Dermis blood vessel endothelial cell (primary cell): ENCODE measurements at regions not wholly inside any gene's neighbourhood (a gene's known extent, or its start where the extent isn't known, plus 50 kb on each side); places are given as distances from the start of the nearest gene placed in this dataset.
A peak's percentile ranks its signal among the peaks of the same experiment; 100 is the strongest.

ENCODE experiments used
- DNase-seq: peaks from one replicate; pipeline ENCODE4 v3.0.0; 2010

DNA sequence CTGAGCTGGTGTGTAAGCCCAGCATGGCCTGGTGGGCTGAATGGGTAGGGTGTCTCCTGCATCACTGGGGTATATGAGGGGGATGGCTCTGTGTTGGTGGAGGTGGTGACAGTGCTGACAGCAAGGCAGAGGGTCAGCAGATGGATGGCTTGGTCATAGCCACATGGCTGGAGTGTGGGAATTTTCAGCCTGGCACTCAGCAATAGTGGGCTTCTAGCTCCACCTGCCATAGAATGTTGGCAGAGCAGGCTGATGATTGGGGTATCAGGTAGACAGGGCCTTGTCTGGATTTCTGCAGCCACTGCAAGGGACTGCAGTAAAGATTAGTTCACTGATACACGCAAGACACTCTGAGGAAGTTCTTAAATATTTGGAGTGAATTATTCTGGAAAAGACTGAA, 137.5 kb upstream of the BACH2 start:
- DNase-seq, result peak; percentile 3

DNA sequence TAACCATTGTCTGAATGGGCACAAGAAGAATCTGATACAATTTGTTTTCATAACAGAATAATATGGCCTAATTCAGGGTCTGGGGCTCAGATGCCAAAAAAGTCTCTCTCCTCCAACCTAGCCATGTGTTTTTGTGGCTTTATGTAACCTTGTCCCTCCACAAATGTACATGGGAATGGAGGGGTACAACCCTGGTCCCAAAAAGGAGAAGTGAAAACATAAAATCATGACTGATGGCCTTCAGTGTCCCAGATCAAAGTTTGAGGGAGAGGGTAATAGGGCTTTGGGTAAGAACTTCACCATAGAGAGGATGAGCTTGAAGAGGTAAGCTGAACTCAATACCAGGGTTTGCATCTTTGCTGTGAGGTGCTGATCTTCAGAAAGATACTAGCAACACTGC, 136.3 kb upstream of the BACH2 start:
- DNase-seq, result no peak

DNA sequence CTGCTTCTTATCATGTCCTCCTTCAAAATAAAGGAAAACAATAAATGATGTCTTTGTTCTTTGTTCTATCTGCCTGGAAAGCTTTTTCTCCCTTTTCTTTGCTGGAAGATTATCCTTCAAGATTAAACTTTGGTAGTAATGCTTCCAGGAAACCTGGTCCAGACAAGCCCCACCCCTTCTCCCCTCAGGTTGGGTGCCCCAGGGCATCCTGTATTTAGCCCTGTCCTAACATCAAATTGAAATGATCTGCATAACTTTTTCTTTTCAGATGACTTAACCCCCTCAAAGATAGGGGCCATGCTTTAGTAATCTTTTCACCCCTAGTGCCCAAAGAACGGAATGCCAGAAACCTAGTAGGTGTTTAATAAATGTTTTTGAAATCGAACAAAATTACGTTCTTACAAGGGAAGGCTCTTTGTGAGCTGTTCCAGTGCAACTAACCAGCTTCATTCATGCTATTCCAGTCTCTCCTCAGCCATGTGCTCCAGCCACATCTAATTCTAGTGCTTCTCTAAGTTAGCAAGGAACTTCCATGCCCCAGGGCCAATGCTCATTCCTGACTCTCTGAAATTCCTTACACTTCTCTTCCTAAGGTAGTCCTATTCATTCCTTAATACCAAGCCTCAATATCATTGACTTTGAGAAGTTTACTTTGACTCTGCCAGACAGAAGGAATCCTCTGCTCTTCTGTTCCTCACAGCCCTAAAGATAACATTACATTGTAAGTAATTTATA, 135.6 kb upstream of the BACH2 start:
- DNase-seq, result no peak

DNA sequence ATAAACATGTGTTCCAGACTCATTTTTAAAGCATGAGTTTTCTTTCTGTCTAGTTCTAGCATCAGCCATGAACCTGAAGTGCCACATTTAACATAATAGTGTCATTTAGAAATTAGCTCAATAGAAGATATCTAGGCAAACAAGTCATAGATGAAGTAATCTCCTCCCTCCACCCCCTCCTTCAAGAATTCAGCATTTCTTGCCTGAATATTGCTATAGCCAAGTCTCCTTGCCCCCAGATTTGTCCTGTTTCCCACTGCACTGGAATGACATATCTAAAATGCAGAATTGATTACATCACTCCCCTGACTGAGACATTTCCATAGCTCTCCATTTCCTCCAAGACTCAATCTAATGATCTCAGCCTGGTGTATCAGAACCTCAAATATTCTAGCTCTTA, 134.9 kb upstream of the BACH2 start:
- DNase-seq, result no peak

DNA sequence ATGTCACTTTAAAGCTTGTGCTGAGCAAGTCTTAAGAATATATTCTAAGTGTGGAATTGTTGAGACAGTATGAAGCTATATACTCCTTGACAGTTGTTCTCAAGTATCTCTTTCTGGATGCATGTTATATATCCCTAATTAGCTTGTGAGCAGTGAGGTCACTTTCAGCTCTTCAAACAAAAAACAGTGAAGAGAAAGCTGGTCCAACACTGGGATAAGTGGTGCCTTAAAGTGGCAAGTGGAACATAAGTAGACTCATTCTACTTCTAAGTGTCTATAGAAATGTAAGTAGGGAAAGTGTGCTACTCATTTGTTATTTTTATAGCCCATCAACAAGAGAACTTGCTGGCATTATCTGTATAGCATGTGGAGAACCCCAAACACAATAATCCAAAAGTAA, 133.1 kb upstream of the BACH2 start:
- peak; percentile 13 for DNase-seq

DNA sequence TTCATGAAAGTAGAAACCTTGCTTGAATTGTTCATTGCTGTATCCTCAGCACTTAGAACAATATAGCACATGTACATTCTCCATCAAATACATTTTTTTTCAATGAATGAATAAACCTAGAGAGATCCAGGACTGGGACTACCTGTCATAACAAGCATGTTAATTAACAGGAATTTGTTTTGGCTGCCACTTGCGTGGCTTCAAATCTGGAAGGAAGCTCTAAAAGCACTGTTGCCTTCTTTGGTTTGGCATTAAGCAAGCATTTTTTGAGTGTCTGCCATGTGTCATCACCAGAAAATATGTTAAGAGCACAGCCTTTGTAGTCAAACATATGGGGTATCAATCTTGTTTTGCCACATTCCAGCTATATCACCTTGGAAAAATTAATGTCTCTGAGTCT, 131.9 kb upstream of the BACH2 start:
- DNase-seq, result no peak

DNA sequence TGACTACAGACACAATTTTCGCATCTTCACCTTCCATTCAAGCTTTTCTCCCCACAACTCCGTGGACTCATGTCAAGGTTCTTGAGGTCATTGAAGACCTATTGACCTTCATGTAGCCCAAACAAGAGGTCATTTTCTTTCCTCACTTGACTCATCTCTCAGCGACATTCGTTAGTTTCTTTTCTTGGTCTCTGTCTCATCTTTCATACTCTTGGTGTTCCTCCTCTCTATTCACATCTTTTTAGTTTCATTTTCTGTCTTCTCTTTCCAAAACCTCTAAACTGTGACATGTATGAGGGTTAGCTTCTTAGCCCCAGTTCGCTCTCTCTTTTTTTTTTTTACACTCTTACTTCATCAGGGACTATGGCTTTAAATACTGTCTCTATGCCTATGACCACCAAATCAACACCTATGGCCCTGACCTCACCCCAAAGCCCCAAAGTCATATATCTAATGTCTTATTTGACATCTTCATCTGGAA, 128.6 kb upstream of the BACH2 start:
- DNase-seq, result no peak

DNA sequence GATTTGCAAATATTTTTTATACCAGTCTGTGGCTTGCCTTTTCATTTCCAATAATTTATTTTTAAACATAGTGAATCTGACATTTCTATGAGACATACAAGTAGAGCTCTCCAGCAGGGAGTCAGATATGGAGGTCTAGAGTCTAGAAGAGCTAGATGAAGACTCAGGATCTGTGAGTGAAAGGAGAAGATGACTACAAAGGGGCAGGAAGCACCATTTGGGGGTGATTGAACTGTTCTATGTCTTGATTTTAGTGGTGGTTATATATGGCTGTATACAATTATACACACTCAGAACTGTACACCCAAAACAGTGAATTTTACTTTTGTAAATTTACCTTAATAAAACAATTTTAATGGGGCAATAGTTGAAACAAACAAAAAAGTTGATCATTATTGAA, 127.9 kb upstream of the BACH2 start:
- no peak for DNase-seq

GRCh38 chr6:90421666-90422065, 125.0 kb upstream of the BACH2 start:
- DNase-seq, result no peak

- no peak for DNase-seq
These were observed 123.9 kb upstream of the BACH2 start for GRCh38 chr6:90420500-90420899.

GRCh38 chr6:90417385-90417784, 120.7 kb upstream of the BACH2 start:
- no peak for DNase-seq

- no peak for DNase-seq
These were observed 119.7 kb upstream of the BACH2 start for GRCh38 chr6:90416322-90416721.

- no peak for DNase-seq
These were observed 118.5 kb upstream of the BACH2 start for GRCh38 chr6:90415178-90415577.

GRCh38 chr6:90414352-90414751, 117.7 kb upstream of the BACH2 start:
- DNase-seq, result no peak

- no peak for DNase-seq
These were observed 117.2 kb upstream of the BACH2 start for GRCh38 chr6:90413867-90414266.

GRCh38 chr6:90413396-90413795, 116.8 kb upstream of the BACH2 start:
- no peak for DNase-seq

DNA sequence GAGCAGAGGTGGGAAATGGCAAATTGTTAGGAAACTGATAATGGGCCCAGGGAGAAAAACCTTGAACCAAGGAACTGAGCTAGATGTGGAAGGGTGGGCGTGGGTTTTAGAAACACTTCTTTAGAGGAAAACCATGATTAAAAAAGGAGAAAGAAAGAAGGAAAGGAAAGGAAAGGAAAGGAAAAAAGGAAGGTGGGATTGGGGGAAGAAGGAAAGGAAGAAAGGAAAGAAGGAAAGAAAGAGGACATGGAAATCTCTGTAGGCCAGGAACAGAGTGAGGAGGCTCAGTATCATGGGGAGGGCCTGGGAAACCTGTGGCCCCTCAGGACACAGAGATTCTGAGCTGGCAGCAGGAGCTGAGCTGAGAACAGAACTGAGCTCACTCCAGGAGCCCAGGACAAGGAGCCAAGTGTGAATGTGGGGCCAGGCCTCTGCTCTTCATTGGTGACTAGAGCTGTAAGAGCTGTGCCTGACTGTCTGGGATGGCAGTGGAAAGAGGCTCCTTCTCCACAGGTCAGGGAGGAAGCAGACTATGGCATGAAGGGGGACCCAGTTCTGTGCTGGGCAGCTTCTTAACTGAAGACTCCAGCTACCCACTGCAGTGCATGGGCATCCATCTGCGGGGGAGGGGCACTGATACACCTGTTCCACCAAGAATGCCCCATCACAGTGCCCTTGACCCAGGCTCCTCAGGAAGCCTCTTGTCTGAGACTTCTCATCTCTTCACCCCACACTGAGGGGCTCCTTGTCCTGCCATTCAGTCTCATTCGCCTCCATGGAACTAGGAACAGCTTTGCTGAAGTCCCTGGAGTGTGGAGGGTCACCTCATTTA, 116.1 kb upstream of the BACH2 start:
- DNase-seq, result no peak

DNA sequence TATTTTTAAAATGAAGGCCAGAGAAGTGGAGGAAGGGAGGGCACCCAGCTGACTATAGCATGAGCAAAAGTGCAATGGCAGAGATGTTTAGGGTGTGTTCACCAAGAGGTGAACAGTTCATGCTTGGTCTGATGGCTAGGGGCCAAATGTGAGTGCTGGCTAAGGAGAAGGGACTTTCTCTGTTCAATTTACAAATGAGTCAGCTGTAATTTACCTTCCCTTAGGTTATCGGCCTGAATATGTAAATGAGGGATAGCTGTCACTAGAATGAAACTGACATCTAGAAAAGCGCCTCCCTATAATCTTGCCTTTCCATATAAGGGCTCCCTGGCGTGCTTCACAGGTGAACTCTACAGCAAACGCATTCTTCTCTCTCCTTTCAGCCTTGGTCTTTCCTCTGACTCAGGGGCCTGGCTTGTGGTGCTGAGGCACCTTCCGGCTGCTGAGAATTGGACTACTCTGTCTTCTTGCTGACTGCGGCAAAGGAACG, 114.7 kb upstream of the BACH2 start:
- no peak for DNase-seq

DNA sequence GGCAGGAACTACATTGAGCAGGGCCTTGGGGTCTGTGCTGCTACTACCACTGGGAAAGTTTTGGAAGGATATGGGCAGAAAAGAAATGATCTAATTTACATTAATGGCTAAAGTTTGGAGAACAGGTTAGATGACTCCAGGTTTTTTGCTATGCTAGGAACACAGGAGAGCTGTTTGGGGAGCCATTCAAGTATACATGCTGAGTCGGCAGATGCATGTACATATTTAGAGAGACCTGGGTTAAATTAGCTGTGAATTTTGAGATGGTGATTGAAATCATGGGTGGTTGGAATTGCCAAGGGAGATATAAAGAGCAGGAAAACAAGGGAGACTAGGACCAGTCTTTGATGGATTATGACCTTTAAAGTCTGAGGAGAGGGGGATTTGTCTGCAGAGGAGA, 113.1 kb upstream of the BACH2 start:
- no peak for DNase-seq

DNA sequence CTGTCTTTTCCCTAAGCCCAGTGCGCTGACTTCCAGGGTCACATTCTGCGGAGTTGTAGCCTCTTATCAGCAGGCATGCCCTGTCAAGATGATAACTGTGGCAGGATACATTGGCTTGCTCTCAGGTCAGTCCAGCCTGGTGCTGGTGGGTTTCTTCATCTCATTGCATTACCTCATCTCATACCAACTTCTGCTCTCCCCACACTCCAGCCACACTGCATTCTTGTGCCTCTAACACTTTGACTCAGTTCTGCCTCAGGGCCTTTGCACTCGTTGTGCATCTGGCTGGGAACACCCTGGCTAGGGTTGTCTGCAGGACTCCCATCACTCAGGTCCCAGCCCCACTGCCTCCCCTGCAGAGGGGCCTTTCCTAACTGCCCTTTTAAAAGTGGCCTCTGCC, 110.3 kb upstream of the BACH2 start:
- DNase-seq, result no peak

DNA sequence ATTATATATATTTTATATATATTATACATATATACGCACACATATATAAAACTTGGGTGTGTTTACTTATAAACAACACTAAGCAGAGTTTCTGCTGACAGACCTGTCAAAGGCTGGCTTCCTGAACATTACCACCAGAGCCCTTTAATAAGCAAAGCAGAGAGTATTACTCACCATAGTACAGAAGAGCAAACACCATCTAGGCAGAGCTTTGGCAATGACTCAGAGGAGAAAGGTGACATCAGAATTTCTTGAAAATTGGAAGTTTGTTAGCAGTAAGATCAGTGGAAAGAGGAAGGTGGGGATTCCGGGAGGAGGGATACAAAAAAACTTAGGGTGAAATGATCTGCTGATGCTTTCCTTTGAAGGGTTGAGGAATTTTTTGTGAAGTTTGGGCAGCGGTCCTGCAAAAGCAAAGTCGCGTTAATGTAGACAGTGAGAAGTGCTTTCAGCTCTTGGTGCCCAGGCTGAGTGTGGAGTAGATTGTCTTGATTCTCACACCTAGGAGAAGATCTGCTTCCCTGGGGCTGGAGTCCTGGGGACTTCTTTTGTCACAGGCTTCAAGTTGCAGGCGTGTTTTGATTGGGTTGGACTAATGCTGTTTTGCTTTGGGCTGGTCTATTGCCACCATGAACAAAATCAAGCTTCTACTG, 109.6 kb upstream of the BACH2 start:
- no peak for DNase-seq

DNA sequence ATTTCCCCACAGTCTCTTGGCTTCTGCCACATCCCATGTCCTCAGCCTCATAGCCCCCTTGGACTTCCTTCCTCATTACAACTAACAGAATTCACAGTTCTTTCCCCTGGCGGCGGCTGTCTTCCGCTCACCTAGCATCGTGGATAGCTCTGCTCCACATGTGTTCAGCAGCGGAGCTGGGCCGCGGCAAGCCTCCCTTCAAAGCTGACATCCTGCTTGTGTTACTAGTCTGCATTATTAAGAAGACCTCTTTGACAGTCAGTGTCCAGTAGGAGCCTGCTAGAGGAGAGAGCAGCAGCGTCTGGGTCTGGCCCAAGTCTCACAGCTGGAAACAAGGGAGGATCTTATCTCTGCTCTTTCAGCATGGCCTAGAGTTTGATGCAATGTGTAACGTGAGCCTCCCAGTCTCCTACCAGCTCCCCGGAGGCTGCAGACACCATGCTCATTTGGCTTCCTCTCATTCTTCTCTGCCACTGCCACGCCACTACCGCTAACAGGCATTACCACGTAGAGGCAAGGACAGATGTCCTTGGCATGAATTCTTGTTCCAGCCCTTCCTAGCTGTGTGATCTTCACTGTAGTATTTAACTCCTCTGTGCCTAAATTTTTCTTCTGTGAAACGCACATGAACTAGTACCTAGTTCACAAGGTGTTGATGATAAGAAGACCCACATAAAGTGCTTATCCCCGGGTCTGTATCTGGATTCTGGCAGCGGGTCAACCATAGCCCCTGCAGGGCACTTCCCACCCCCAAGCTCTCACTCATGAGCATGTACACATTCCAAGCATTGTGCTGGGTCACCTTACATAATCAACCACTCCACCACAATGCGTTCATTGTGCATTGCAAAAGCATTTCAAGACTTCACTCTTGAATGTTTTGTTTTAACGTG, 107.1 kb upstream of the BACH2 start:
- no peak for DNase-seq

GRCh38 chr6:90402831-90403192, 106.2 kb upstream of the BACH2 start:
- no peak for DNase-seq
